GM12878 (cell line): ENCODE measurements at regions not wholly inside any gene's neighbourhood (a gene's known extent, or its start where the extent isn't known, plus 50 kb on each side); places are given as distances from the start of the nearest gene placed in this dataset.

ENCODE experiments used
- ATAC-seq: fragments of 200-7000 bp; cut with Tn5 transposase; 3 replicates; pipeline ENCODE4 v1.9.1; 2020; ENCODE audit warnings: mild to moderate bottlenecking, moderate library complexity
- BruUV-seq: library from RNA; stranded (reverse); fragments of 400-500 nt; replicated peaks from 2 replicates; lab custom pipeline; 2021; lab: Mats Ljungman, UMichigan
- CTCF ChIA-PET: fragments of 300-600 bp; sonication (Branson Sonifier 250); formaldehyde crosslinking; extraction: SDS; loops from one replicate; lab custom pipeline; 2021; ENCODE audit warnings: inconsistent platforms; lab: Yijun Ruan, JAX
- POLR2A ChIA-PET: fragments of 350-600 bp; formaldehyde crosslinking; extraction: SDS; loops from one replicate; lab custom pipeline; 2021; ENCODE audit warnings: inconsistent platforms; lab: Charles Lee
- RAD21 ChIA-PET: fragments of 300-600 bp; sonication (Branson Sonifier 250); formaldehyde crosslinking; loops from one replicate; lab custom pipeline; 2023; ENCODE audit warnings: antibody characterized with exemption; ENCODE audit not compliant: unreplicated experiment; lab: Charles Lee
- SMC1A ChIA-PET: fragments of 300-600 bp; sonication (Branson Sonifier 250); formaldehyde crosslinking; loops from one replicate; lab custom pipeline; 2023; ENCODE audit not compliant: unreplicated experiment, uncharacterized antibody; lab: Charles Lee
- DNase-seq: peaks from one replicate; pipeline ENCODE4 v3.0.0-alpha.2; 2011; ENCODE audit warnings: low read depth, low spot score
- FAIRE-seq: peaks from 3 replicates; lab custom pipeline; 2011; peaks lifted over from hg19 to GRCh38; lab: Jason Lieb, UNC
- H2AFZ ChIP-seq: 2 replicates; pipeline ENCODE4 v1.6.0; 2011; ENCODE audit warnings: low read depth, low read length, control low read depth; ENCODE audit not compliant: control insufficient read depth
- H3K27ac ChIP-seq: 2 replicates; pipeline ENCODE4 v1.5.1; 2011; ENCODE audit warnings: control low read depth; ENCODE audit not compliant: control insufficient read depth, insufficient read depth
- H3K27me3 ChIP-seq, 2 experiments: replicated peaks in 1 of 2; 2 replicates each; pipeline versions ENCODE4 v1.6.0 to v1.6.1; 2011; ENCODE audit warnings: low read length in 1 of 2; ENCODE audit not compliant: control insufficient read depth in 2 of 2, insufficient read depth in 2 of 2
- H3K36me3 ChIP-seq, 2 experiments: 2 replicates each; pipeline ENCODE4 v1.5.1; 2011; ENCODE audit warnings: low read length in 1 of 2; ENCODE audit not compliant: control insufficient read depth in 2 of 2, insufficient read depth in 2 of 2
- H3K4me1 ChIP-seq: 2 replicates; pipeline ENCODE4 v1.6.1; 2011; ENCODE audit warnings: mild to moderate bottlenecking, low read length, moderate library complexity, mixed read lengths; ENCODE audit not compliant: control insufficient read depth, insufficient read depth
- H3K4me2 ChIP-seq: 2 replicates; pipeline ENCODE4 v1.6.0; 2011; ENCODE audit warnings: control low read depth; ENCODE audit not compliant: control insufficient read depth, insufficient read depth
- H3K4me3 ChIP-seq: fragments of 200-600 bp; sonication (generic); 2 replicates; pipeline ENCODE4 v1.5.1; 2016
- H3K79me2 ChIP-seq: 2 replicates; pipeline ENCODE4 v1.6.0; 2011; ENCODE audit warnings: low read length; ENCODE audit not compliant: control insufficient read depth, insufficient read depth
- H3K9ac ChIP-seq: 2 replicates; pipeline ENCODE4 v1.8.0; 2011; ENCODE audit warnings: low read length, control low read depth, mixed read lengths; ENCODE audit not compliant: control insufficient read depth, insufficient read depth
- H3K9me3 ChIP-seq: replicated peaks from 3 replicates; pipeline ENCODE4 v1.5.1; 2011; ENCODE audit warnings: mild to moderate bottlenecking, low read length; ENCODE audit not compliant: control insufficient read depth, insufficient read depth
- H4K20me1 ChIP-seq: 2 replicates; pipeline ENCODE4 v1.6.0; 2011; ENCODE audit not compliant: control insufficient read depth, insufficient read depth
- ATF7 ChIP-seq: fragments of 450-650 bp; IDR thresholded peaks from 2 replicates; pipeline ENCODE4 v1.6.1; 2016; ENCODE audit warnings: low read depth, mild to moderate bottlenecking
- CHD4 ChIP-seq: fragments of 200-600 bp; sonication (generic); IDR thresholded peaks from 2 replicates; pipeline ENCODE4 v1.6.1; 2016; ENCODE audit warnings: mild to moderate bottlenecking
- CTCF ChIP-seq, 3 experiments: IDR thresholded peaks in 2 of 3; conservative IDR thresholded peaks in 1 of 3; 2 replicates each; pipeline ENCODE4 v1.5.1; 2011; ENCODE audit warnings: low read depth in 3 of 3, low read length in 3 of 3, mild to moderate bottlenecking in 3 of 3, control low read depth in 2 of 3, moderate library complexity in 2 of 3, inconsistent platforms in 1 of 3, mixed read lengths in 1 of 3; ENCODE audit not compliant: control insufficient read depth in 2 of 3, insufficient read depth in 1 of 3; ENCODE audit errors: extremely low read depth in 1 of 3
- ELK1 ChIP-seq: IDR thresholded peaks from 2 replicates; pipeline ENCODE4 v1.6.1; 2012; ENCODE audit warnings: low read depth, low read length, improper control_type of control experiment
- HDAC6 ChIP-seq: fragments of 200-600 bp; sonication (generic); IDR thresholded peaks from one replicate; pipeline ENCODE4 v1.8.0; 2017; ENCODE audit warnings: antibody characterized with exemption; ENCODE audit not compliant: unreplicated experiment
- NFXL1 ChIP-seq: fragments of 450-650 bp; IDR thresholded peaks from 2 replicates; pipeline ENCODE4 v1.6.1; 2017; ENCODE audit warnings: antibody characterized with exemption, mild to moderate bottlenecking, borderline replicate concordance
- NFYB ChIP-seq: IDR thresholded peaks from 2 replicates; pipeline ENCODE4 v1.6.1; 2011; ENCODE audit warnings: low read depth, mild to moderate bottlenecking, low read length, improper control_type of control experiment, moderate library complexity; ENCODE audit not compliant: insufficient read depth
- NR2F1 ChIP-seq: fragments of 450-650 bp; conservative IDR thresholded peaks from 2 replicates; pipeline ENCODE4 v1.6.1; 2017; ENCODE audit warnings: mild to moderate bottlenecking
- SUZ12 ChIP-seq: fragments of 200-600 bp; sonication (generic); IDR thresholded peaks from one replicate; pipeline ENCODE4 v1.6.1; 2018; ENCODE audit warnings: antibody characterized with exemption, mild to moderate bottlenecking; ENCODE audit not compliant: unreplicated experiment
- TCF12 ChIP-seq: IDR thresholded peaks from 2 replicates; pipeline ENCODE4 v1.6.1; 2011; ENCODE audit warnings: low read depth, mild to moderate bottlenecking, low read length
- WGBS: methylation state at CpG from one replicate; pipeline ENCODE4 v1.1.6; 2016; ENCODE audit warnings: low lambda C conversion rate; ENCODE audit not compliant: insufficient replicate concordance, insufficient coverage; ENCODE audit errors: missing lambda C conversion rate; 5-methylcytosine and 5-hydroxymethylcytosine counted together
- in situ Hi-C: fragments of 300-500 bp; cut with MboI; formaldehyde crosslinking; loops from 9 replicates; pipeline ENCODE4 v1.14.3; 2018; ENCODE audit warnings: mixed read lengths
- intact Hi-C: fragments of 100-400 bp; cut with micrococcal nuclease; formaldehyde crosslinking; loops from one replicate; pipeline ENCODE4 v1.14.2; 2022; ENCODE audit not compliant: unreplicated experiment

- Histone ChIP-seq H3K4me3 (no peak overlapping the region), H3K27ac (no peak overlapping the region), H3K9me3 (no peaks in the 10 kb centered on the region), H3K36me3 (no peaks in the 10 kb centered on the region), H2AFZ (no peak overlapping the region), H3K27me3 (no peaks in the 10 kb centered on the region), H3K9ac (no peak overlapping the region), H3K79me2 (no peaks in the 10 kb centered on the region), H3K4me2 (no peak overlapping the region), H4K20me1 (no peaks in the 10 kb centered on the region), H3K4me1 (no peaks in the 10 kb centered on the region)
- FAIRE-seq (no peak), DNase-seq (no peak), ATAC-seq (no peak)
- intact Hi-C loops = no loop called here
- ChIA-PET RAD21 (interaction anchor here (0.6 kb wide), 1 partner anchor 159 kb away, joined by 4 read pairs; no protein-coding TSS in a partner anchor), CTCF (interaction anchor here (2.1 kb wide), 1 partner anchor 34 kb away, joined by 7 read pairs; no protein-coding TSS in a partner anchor), SMC1A (no interaction called here), POLR2A (no interaction called here)
- TF ChIP-seq NFYB = no peak
- TF ChIP-seq ATF7 = peak; percentile 46
- WGBS = 27% methylated on average over 4 of the region's 4 CpGs
- no TSS peak for BruUV-seq
- in situ Hi-C loops = no loop called here
These were observed 453.1 kb upstream of the GCFC2 start for GRCh38 chr2:76163860-76164259.

- FAIRE-seq (no peak), ATAC-seq (no peak), DNase-seq (no peak)
- H3K79me2 ChIP-seq = no peaks in the 10 kb centered on the region
- H3K27me3 ChIP-seq = no peaks in the 10 kb centered on the region
- SMC1A ChIA-PET = no interaction called here
- WGBS = 12% methylated on average over 3 of the region's 3 CpGs
- H3K4me3 ChIP-seq = no peak overlapping the region
- H3K9me3 ChIP-seq = no peaks in the 10 kb centered on the region
- no peaks in the 10 kb centered on the region for H4K20me1 ChIP-seq
- no peak overlapping the region for H3K9ac ChIP-seq
- no peak overlapping the region for H2AFZ ChIP-seq
- H3K4me1 ChIP-seq = no peaks in the 10 kb centered on the region
- CTCF ChIA-PET = no interaction called here
- BruUV-seq = no TSS peak
- intact Hi-C loops (no loop called here), in situ Hi-C loops (no loop called here)
- POLR2A ChIA-PET = no interaction called here
- H3K4me2 ChIP-seq = no peak overlapping the region
- RAD21 ChIA-PET = no interaction called here
- no peak overlapping the region for H3K27ac ChIP-seq
- TF ChIP-seq NFXL1 (no peak), CTCF (IDR thresholded peaks at IDR 0.05 in 2 of 3, conservative IDR thresholded peaks at IDR 0.05 in 1 of 3; ENCODE audit: control insufficient read depth in 2 of 3, extremely low read depth in 1 of 3, insufficient read depth in 1 of 3, low read depth in 3 of 3, low read length in 3 of 3) (no peak), ELK1 (no peak), HDAC6 (no peak), NR2F1 (no peak), CHD4 (no peak), SUZ12 (no peak), TCF12 (no peak)
- H3K36me3 ChIP-seq = no peaks in the 10 kb centered on the region
These were observed 450.0 kb upstream of the GCFC2 start for GRCh38 chr2:76160670-76161069.
